OCI-LY1 (cell line): ENCODE measurements at regions not wholly inside any gene's neighbourhood (a gene's known extent, or its start where the extent isn't known, plus 50 kb on each side); places are given as distances from the start of the nearest gene placed in this dataset.

Source experiments
- H2AFZ ChIP-seq: fragments of 200-600 bp; sonication (generic), shearing (Covaris generic); 2 replicates; pipeline ENCODE4 v1.6.0; 2014; ENCODE audit warnings: antibody characterized with exemption, mild to moderate bottlenecking, low read length
- H3F3A ChIP-seq: fragments of 200-600 bp; sonication (generic), shearing (Covaris generic); 2 replicates; pipeline ENCODE4 v1.6.0; 2014; ENCODE audit warnings: mild to moderate bottlenecking, antibody characterized with exemption, low read length, moderate library complexity; ENCODE audit not compliant: insufficient read depth
- H3K27ac ChIP-seq: fragments of 200-600 bp; sonication (generic); 2 replicates; pipeline ENCODE4 v1.5.1; 2014; ENCODE audit warnings: low read length, mixed run types, mild to moderate bottlenecking, low read depth; ENCODE audit not compliant: poor library complexity, severe bottlenecking
- H3K27me3 ChIP-seq: fragments of 200-600 bp; sonication (generic); 2 replicates; pipeline ENCODE4 v1.6.0; 2014; ENCODE audit warnings: antibody characterized with exemption, mild to moderate bottlenecking, low read length, moderate library complexity; ENCODE audit not compliant: insufficient read depth
- H3K36me3 ChIP-seq: fragments of 200-600 bp; sonication (generic); 2 replicates; pipeline ENCODE4 v1.6.1; 2014; ENCODE audit warnings: mild to moderate bottlenecking, antibody characterized with exemption, low read length, moderate library complexity, mixed read lengths; ENCODE audit not compliant: insufficient read depth
- H3K4me1 ChIP-seq: fragments of 200-600 bp; sonication (generic); 2 replicates; pipeline ENCODE4 v1.5.1; 2014; ENCODE audit warnings: mild to moderate bottlenecking, low read length, moderate library complexity; ENCODE audit not compliant: insufficient read depth, severe bottlenecking
- H3K4me2 ChIP-seq: fragments of 200-600 bp; sonication (generic), shearing (Covaris generic); 2 replicates; pipeline ENCODE4 v1.6.1; 2014; ENCODE audit warnings: low read length
- H3K4me3 ChIP-seq: fragments of 200-600 bp; sonication (generic); 2 replicates; pipeline ENCODE4 v1.5.1; 2014; ENCODE audit warnings: low read length, low read depth, mild to moderate bottlenecking, mixed read lengths; ENCODE audit not compliant: poor library complexity, severe bottlenecking
- H3K79me2 ChIP-seq: fragments of 200-600 bp; shearing (Covaris generic); 2 replicates; pipeline ENCODE4 v1.6.1; 2016; ENCODE audit warnings: mixed run types, low read length, mixed read lengths; ENCODE audit not compliant: insufficient read depth
- H3K9ac ChIP-seq: fragments of 200-600 bp; sonication (generic), shearing (Covaris generic); 2 replicates; pipeline ENCODE4 v1.6.1; 2014; ENCODE audit warnings: mild to moderate bottlenecking, low read length, mixed read lengths
- H3K9me2 ChIP-seq: fragments of 200-600 bp; sonication (generic), shearing (Covaris generic); 2 replicates; pipeline ENCODE4 v1.6.1; 2014; ENCODE audit warnings: low read depth, mild to moderate bottlenecking, low read length, mixed read lengths
- H3K9me3 ChIP-seq: fragments of 200-600 bp; shearing (Covaris generic); 2 replicates; pipeline ENCODE4 v1.6.1; 2014; ENCODE audit warnings: low read length, mixed read lengths
- H4K20me1 ChIP-seq: fragments of 200-600 bp; sonication (generic), shearing (Covaris generic); 2 replicates; pipeline ENCODE4 v1.6.0; 2016; ENCODE audit warnings: mild to moderate bottlenecking, low read length; ENCODE audit not compliant: insufficient read depth
- EZH2 ChIP-seq: fragments of 200-600 bp; sonication (generic), shearing (Covaris generic); IDR thresholded peaks from 2 replicates; pipeline ENCODE4 v1.8.0; 2017; ENCODE audit warnings: borderline replicate concordance, mixed run types, mild to moderate bottlenecking, antibody characterized with exemption, low read length, moderate library complexity, mixed read lengths
- TF ChIP-seq, protein P1 (sequence below): fragments of 200-600 bp; sonication (generic), shearing (Covaris generic); IDR thresholded peaks from 2 replicates; pipeline ENCODE4 v1.5.1; 2017; ENCODE audit warnings: mild to moderate bottlenecking, antibody characterized with exemption, low read length, moderate library complexity, mixed read lengths

DNA sequence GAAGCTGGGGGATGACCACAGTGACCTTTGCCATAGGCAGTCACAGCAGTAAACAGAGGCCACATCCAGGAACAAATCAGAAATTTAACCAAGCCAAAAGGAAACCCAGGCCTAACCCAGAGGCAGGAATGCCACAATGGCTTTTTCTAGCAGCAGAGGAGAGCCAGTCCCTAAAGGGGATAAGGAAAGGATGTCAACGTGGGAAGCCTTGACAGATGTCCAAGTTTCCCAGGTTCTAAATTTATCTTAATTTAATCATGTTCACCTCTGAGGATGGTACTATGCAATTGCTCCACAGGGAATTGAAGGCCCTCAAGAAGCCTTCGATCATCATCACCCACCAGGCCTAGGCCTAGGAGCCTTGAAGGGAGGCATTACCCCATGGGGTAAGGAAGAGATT, 374.7 kb downstream of the TNS1 start:
- TF ChIP-seq EZH2 = no peak
- TF ChIP-seq, protein P1, sequence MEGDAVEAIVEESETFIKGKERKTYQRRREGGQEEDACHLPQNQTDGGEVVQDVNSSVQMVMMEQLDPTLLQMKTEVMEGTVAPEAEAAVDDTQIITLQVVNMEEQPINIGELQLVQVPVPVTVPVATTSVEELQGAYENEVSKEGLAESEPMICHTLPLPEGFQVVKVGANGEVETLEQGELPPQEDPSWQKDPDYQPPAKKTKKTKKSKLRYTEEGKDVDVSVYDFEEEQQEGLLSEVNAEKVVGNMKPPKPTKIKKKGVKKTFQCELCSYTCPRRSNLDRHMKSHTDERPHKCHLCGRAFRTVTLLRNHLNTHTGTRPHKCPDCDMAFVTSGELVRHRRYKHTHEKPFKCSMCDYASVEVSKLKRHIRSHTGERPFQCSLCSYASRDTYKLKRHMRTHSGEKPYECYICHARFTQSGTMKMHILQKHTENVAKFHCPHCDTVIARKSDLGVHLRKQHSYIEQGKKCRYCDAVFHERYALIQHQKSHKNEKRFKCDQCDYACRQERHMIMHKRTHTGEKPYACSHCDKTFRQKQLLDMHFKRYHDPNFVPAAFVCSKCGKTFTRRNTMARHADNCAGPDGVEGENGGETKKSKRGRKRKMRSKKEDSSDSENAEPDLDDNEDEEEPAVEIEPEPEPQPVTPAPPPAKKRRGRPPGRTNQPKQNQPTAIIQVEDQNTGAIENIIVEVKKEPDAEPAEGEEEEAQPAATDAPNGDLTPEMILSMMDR = no peak
- no peaks in the 10 kb centered on the region for H3F3A ChIP-seq
- H3K36me3 ChIP-seq = no peaks in the 10 kb centered on the region
- no peak overlapping the region for H2AFZ ChIP-seq
- no peaks in the 10 kb centered on the region for H3K4me1 ChIP-seq
- no peak overlapping the region for H3K9ac ChIP-seq
- no peak overlapping the region for H3K27ac ChIP-seq
- no peaks in the 10 kb centered on the region for H3K9me2 ChIP-seq
- no peak overlapping the region for H3K4me2 ChIP-seq
- no peaks in the 10 kb centered on the region for H3K27me3 ChIP-seq
- H3K9me3 ChIP-seq = no peaks in the 10 kb centered on the region
- H4K20me1 ChIP-seq = no peaks in the 10 kb centered on the region
- no peak overlapping the region for H3K4me3 ChIP-seq
- no peaks in the 10 kb centered on the region for H3K79me2 ChIP-seq

GRCh38 chr2:217626926-217627325, 375.9 kb downstream of the TNS1 start:
- TF ChIP-seq, protein P1 = no peak
- TF ChIP-seq EZH2 = no peak
- Histone ChIP-seq H2AFZ (no peak overlapping the region), H4K20me1 (no peaks in the 10 kb centered on the region), H3K4me2 (no peak overlapping the region), H3K4me1 (no peaks in the 10 kb centered on the region), H3K27me3 (no peaks in the 10 kb centered on the region), H3K9ac (no peak overlapping the region), H3K27ac (no peak overlapping the region), H3K79me2 (no peaks in the 10 kb centered on the region), H3K9me3 (no peaks in the 10 kb centered on the region), H3K4me3 (no peak overlapping the region), H3K9me2 (no peaks in the 10 kb centered on the region), H3F3A (no peaks in the 10 kb centered on the region), H3K36me3 (no peaks in the 10 kb centered on the region)

GRCh38 chr2:217625557-217626169, 377.1 kb downstream of the TNS1 start:
- H3F3A ChIP-seq = no peaks in the 10 kb centered on the region
- H2AFZ ChIP-seq = no peak overlapping the region
- no peak overlapping the region for H3K9ac ChIP-seq
- no peaks in the 10 kb centered on the region for H3K9me3 ChIP-seq
- no peaks in the 10 kb centered on the region for H3K9me2 ChIP-seq
- H3K27ac ChIP-seq = no peak overlapping the region
- H3K27me3 ChIP-seq = no peaks in the 10 kb centered on the region
- no peak overlapping the region for H3K4me2 ChIP-seq
- H4K20me1 ChIP-seq = no peaks in the 10 kb centered on the region
- TF ChIP-seq, protein P1 = no peak
- no peak overlapping the region for H3K4me3 ChIP-seq
- H3K4me1 ChIP-seq = no peaks in the 10 kb centered on the region
- no peaks in the 10 kb centered on the region for H3K79me2 ChIP-seq
- no peaks in the 10 kb centered on the region for H3K36me3 ChIP-seq
